MM.1S (cell line): ENCODE measurements at regions not wholly inside any gene's neighbourhood (a gene's known extent, or its start where the extent isn't known, plus 50 kb on each side); places are given as distances from the start of the nearest gene placed in this dataset.

Experiments used
- CTCF ChIP-seq: fragments of 300-600 bp; sonication (generic); IDR thresholded peaks from 2 replicates; pipeline ENCODE4 v1.5.1; 2016; ENCODE audit warnings: antibody characterized with exemption, low read length, mixed read lengths
- EZH2 ChIP-seq: fragments of 300-600 bp; sonication (generic); optimal IDR thresholded peaks from 2 replicates; pipeline ENCODE3; 2017; ENCODE audit warnings: low read depth, mild to moderate bottlenecking, antibody characterized with exemption, low read length, mixed read lengths
- EZH2phosphoT487 ChIP-seq: fragments of 300-600 bp; sonication (generic); IDR thresholded peaks from 2 replicates; pipeline ENCODE4 v1.6.1; 2018; ENCODE audit warnings: antibody characterized with exemption, low read length

GRCh38 chr15:49801796-49802195 lies 180.9 kb downstream of the DTWD1 start:
- no peak for TF ChIP-seq CTCF
- TF ChIP-seq EZH2phosphoT487, result no peak
- no peak for TF ChIP-seq EZH2
